ENCODE measurements at regions not wholly inside any gene's neighbourhood (a gene's known extent, or its start where the extent isn't known, plus 50 kb on each side); places are given as distances from the start of the nearest gene placed in this dataset.

- TF ChIP-seq, protein P1, sequence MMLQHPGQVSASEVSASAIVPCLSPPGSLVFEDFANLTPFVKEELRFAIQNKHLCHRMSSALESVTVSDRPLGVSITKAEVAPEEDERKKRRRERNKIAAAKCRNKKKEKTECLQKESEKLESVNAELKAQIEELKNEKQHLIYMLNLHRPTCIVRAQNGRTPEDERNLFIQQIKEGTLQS (IDR thresholded peaks at IDR 0.05), result no peak
- TF ChIP-seq CTCF (IDR thresholded peaks at IDR 0.05; ENCODE audit: low read depth, low read length, missing input control), result no peak
- no peak for TF ChIP-seq FOXA1 (IDR thresholded peaks at IDR 0.05)
- no peak for TF ChIP-seq GABPA (IDR thresholded peaks at IDR 0.05 in 1 of 2, conservative IDR thresholded peaks at IDR 0.05 in 1 of 2)
- no peak for TF ChIP-seq RAD21 (IDR thresholded peaks at IDR 0.05)
- TF ChIP-seq SP1 (IDR thresholded peaks at IDR 0.05), result no peak
- no peak for TF ChIP-seq YY1 (IDR thresholded peaks at IDR 0.05)
- TF ChIP-seq, protein P2, sequence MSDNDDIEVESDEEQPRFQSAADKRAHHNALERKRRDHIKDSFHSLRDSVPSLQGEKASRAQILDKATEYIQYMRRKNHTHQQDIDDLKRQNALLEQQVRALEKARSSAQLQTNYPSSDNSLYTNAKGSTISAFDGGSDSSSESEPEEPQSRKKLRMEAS (IDR thresholded peaks at IDR 0.05), result no peak
- TF ChIP-seq JUND (IDR thresholded peaks at IDR 0.05), result no peak
- TF ChIP-seq TAF1 (conservative IDR thresholded peaks at IDR 0.05), result no peak
- no peak for TF ChIP-seq EGR1 (IDR thresholded peaks at IDR 0.05; ENCODE audit: low read depth in 2 of 2)
- TF ChIP-seq ZBTB33 (IDR thresholded peaks at IDR 0.05), result no peak
- no peak for TF ChIP-seq RXRA (IDR thresholded peaks at IDR 0.05)
- TF ChIP-seq FOXA2 (IDR thresholded peaks at IDR 0.05), result no peak
- no peak for TF ChIP-seq NR2F2 (IDR thresholded peaks at IDR 0.05)
- peaks cover 0 to 23% (median 1%) of the 10 kb centered on the region in 4 donors for H3K27me3 ChIP-seq (ENCODE audit: control insufficient read depth in 4 of 4, insufficient read depth in 4 of 4, low read length in 3 of 4)
- H3K27ac ChIP-seq (ENCODE audit: low read depth in 1 of 2, low read length in 2 of 2), result no peak overlapping the region
- DNase-seq (ENCODE audit: low spot score), result no peak
- 6% methylated on average over 46 of the region's 46 CpGs for WGBS
- peak overlapping the region in 1 of 3 donors; percentile 28 for H3K4me3 ChIP-seq (ENCODE audit: low read depth in 1 of 3, low read length in 3 of 3)
- no peak overlapping the region for H3K9ac ChIP-seq (ENCODE audit: low read depth in 1 of 2, low read length in 2 of 2)
- H3K9me3 ChIP-seq (ENCODE audit: control insufficient read depth in 4 of 4, low read length in 3 of 4), result peaks cover 0 to 2% (median 0%) of the 10 kb centered on the region in 4 donors
- H3K36me3 ChIP-seq (ENCODE audit: control insufficient read depth in 4 of 4, insufficient read depth in 3 of 4, low read depth in 1 of 4, low read length in 3 of 4), result peaks cover 0 to 1% (median 0%) of the 10 kb centered on the region in 4 donors
- H3K4me1 ChIP-seq (ENCODE audit: control insufficient read depth in 4 of 4, insufficient read depth in 4 of 4, low read length in 3 of 4), result peaks cover 0 to 3% (median 2%) of the 10 kb centered on the region in 4 donors
Measured at GRCh38 chr1:38476111-38476849, 383.3 kb downstream of the RRAGC start.

- H3K27ac ChIP-seq (ENCODE audit: low read depth in 1 of 2, low read length in 2 of 2), result no peak overlapping the region
- no peak overlapping the region for H3K4me3 ChIP-seq (ENCODE audit: low read depth in 1 of 3, low read length in 3 of 3)
Measured at GRCh38 chr1:38475624-38476005, 384.0 kb downstream of the RRAGC start.

More at GRCh38 chr1:38475624-38476005, 384.0 kb downstream of the RRAGC start:
- Histone ChIP-seq H3K9me3 (ENCODE audit: control insufficient read depth in 4 of 4, low read length in 3 of 4) (peaks cover 0 to 2% (median 0%) of the 10 kb centered on the region in 4 donors), H3K9ac (ENCODE audit: low read depth in 1 of 2, low read length in 2 of 2) (no peak overlapping the region), H3K27me3 (ENCODE audit: control insufficient read depth in 4 of 4, insufficient read depth in 4 of 4, low read length in 3 of 4) (peaks cover 0 to 24% (median 1%) of the 10 kb centered on the region in 4 donors), H3K36me3 (ENCODE audit: control insufficient read depth in 4 of 4, insufficient read depth in 3 of 4, low read depth in 1 of 4, low read length in 3 of 4) (peaks cover 0 to 1% (median 0%) of the 10 kb centered on the region in 4 donors), H3K4me1 (ENCODE audit: control insufficient read depth in 4 of 4, insufficient read depth in 4 of 4, low read length in 3 of 4) (peaks cover 0 to 3% (median 2%) of the 10 kb centered on the region in 4 donors)
- 52% methylated on average over 6 of the region's 6 CpGs for WGBS
- no peak for DNase-seq (ENCODE audit: low spot score)
- TF ChIP-seq CTCF (IDR thresholded peaks at IDR 0.05; ENCODE audit: low read depth, low read length, missing input control), result no peak
- no peak for TF ChIP-seq NR2F2 (IDR thresholded peaks at IDR 0.05)
- no peak for TF ChIP-seq FOXA2 (IDR thresholded peaks at IDR 0.05)
- TF ChIP-seq JUND (IDR thresholded peaks at IDR 0.05), result no peak
- no peak for TF ChIP-seq YY1 (IDR thresholded peaks at IDR 0.05)
- TF ChIP-seq HNF4G (IDR thresholded peaks at IDR 0.05), result no peak
- TF ChIP-seq SP1 (IDR thresholded peaks at IDR 0.05), result no peak
- no peak for TF ChIP-seq TAF1 (conservative IDR thresholded peaks at IDR 0.05)
- TF ChIP-seq, protein P2 (IDR thresholded peaks at IDR 0.05), result no peak
- TF ChIP-seq EGR1 (IDR thresholded peaks at IDR 0.05; ENCODE audit: low read depth in 2 of 2), result no peak

Measured in liver (tissue), 8 donors.